ENCODE measurements at regions not wholly inside any gene's neighbourhood (a gene's known extent, or its start where the extent isn't known, plus 50 kb on each side); places are given as distances from the start of the nearest gene placed in this dataset.

DNA sequence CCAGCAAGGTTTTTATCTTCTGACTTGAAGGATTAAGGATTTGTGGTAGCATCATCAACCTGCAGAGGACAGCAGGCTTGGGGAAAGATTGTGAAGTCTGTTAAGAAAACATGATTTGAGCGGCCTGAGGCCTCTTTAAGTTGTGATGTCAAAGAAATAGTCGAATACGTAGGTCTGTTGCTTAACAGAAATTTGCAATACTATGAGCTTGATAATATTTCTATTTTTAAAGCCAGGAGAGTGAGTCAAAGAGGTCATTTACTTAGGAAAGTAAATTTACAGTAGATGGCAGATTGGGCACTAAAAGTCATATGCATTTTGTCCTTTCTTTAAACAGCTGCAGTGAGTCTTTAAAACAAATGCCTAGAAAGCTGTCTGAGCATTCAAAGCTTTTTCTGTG is 336.3 kb downstream of the DIPK2A start:
- no peak for DNase-seq

- DNase-seq: no peak
Measured at GRCh38 chr3:144308396-144308795, 336.8 kb downstream of the DIPK2A start.

GRCh38 chr3:144312702-144313101 is 341.1 kb downstream of the DIPK2A start:
- no peak for DNase-seq

- no peak for DNase-seq
Measured at GRCh38 chr3:144314946-144315345, 343.3 kb downstream of the DIPK2A start.

DNA sequence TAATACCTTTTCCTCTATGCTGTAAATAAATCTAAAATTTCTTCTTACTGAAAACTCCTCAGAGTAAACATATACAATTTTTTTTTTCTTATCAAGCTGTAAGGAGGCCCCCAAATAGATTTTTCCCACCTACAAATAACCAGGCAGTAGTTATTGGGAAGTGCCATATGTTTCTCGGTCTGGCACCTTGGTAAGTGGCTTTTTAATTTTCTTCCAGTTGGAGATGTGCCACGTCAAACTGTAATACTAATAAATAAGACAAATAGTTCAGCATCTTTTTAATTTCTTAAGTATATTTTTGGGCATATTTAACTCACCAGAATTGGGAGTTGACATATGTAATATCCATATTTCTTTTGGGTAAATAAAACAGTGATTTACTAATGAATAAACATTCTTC is 346.3 kb downstream of the DIPK2A start:
- DNase-seq: no peak

GRCh38 chr3:144324076-144324475 is 352.5 kb downstream of the DIPK2A start:
- no peak for DNase-seq

DNA sequence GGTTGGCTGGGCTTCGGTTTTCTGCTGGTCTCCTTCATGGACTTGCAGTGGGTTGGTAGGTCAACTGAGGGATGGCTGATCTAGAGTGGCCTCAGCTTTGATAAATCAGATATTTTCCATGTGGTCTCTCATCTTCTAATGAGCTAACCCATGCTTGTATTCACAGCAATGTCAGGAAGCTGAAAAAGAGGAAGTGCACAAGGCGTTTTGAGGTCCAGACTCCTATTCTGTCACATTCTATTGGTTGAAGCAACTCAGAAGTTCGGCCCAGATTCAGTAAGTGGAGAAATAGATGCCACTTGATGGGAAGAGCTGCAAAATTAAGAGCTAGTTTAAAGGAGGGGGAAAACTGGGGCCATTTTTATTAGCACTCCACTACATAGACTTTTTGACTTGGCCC is 361.2 kb downstream of the DIPK2A start:
- no peak for DNase-seq

- no peak for DNase-seq
Measured at GRCh38 chr3:144341471-144341870, 369.8 kb downstream of the DIPK2A start.

DNA sequence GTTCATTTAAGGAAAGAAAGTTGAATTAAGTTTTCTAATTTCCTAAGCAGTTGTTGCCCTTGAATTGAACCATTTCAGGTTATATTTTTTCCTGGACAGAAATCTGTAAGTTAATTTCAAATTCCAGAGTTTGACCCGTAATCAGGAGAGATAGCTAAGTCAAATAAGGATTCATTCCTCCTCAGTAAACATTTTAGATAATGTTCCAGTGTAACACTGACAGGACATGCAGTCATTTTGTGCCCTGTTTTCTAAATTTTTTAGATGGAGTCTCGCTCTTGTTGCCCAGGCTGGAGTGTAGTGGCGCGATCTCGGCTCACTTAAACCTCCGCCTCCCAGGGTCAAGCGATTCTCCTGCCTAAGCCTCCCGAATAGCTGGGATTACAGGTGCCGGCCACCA is 371.7 kb downstream of the DIPK2A start:
- DNase-seq: no peak

GRCh38 chr3:144343777-144344176 is 372.2 kb downstream of the DIPK2A start:
- no peak for DNase-seq

DNA sequence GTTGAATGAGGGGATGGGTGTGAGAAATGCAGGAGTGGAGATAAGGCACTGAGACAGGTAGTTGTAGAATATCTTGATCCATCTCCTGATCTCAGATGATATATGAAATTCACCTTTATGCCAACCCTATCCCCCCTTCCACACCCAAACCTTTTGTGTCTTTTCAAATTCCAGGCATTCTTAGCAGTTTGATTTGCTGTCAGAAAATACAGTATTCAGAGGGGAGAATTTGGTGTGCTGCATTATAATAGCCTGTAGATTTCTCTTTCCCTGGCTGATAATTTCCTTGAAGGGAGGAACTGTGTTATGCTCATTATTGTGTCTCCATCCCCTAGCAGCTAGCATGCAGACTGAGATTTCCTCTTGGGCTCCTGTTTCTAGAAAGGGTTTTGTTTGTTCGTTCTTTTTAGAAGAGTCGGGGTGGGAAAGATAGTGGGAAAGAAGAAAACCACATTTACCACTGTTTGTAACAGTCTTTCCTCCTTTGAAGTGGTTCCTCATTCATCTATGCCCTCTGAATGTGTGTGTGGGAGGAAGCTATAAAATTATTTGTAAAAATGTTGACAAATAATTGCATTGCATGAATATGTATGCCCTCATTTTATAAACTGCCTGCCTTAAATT is 373.4 kb downstream of the DIPK2A start:
- no peak for DNase-seq

- DNase-seq: no peak
Measured at GRCh38 chr3:144350125-144350524, 378.5 kb downstream of the DIPK2A start.

DNA sequence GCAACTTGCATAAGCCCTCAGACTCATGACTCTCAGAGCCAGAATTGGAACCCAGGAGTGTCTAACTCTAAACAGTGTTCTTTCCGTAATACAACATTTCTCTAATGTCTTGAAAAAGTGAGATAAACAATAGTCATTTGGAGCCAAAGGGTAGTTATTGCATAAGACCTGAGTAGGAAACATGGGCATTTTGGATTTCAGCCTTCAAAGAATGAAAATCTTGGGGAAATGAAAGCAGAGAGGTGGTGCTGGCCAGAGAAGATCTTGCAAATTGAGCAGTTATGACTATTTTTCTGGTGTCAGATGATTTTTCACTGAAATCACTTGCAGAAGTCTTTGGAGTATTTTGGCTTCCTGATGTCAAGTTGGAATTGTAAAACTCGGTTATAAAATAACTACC is 379.4 kb downstream of the DIPK2A start:
- no peak for DNase-seq

GRCh38 chr3:144351773-144352365 is 380.2 kb downstream of the DIPK2A start:
- DNase-seq: no peak

- no peak for DNase-seq
Measured at GRCh38 chr3:144358191-144358590, 386.6 kb downstream of the DIPK2A start.

- no peak for DNase-seq
Measured at GRCh38 chr3:144361002-144361401, 389.4 kb downstream of the DIPK2A start.

DNA sequence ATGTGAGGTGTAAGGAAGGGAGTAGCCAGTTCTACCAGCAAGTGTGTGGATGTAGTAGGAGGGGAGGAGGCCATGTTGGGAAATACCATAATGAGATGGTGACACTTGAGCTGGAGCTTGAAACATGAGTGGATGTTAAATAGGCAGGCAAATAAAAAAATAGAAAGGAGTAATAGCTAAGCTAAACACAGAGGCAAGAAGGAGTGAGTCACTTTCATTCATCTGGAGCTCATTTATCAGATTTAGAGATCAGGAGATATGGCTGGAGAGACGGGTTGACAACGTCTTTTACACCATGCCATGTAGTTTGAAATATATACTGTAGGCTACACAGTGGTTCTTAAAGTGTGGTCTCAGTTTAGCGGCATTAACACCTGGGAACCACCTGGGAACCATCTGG is 390.5 kb downstream of the DIPK2A start:
- no peak for DNase-seq

DNA sequence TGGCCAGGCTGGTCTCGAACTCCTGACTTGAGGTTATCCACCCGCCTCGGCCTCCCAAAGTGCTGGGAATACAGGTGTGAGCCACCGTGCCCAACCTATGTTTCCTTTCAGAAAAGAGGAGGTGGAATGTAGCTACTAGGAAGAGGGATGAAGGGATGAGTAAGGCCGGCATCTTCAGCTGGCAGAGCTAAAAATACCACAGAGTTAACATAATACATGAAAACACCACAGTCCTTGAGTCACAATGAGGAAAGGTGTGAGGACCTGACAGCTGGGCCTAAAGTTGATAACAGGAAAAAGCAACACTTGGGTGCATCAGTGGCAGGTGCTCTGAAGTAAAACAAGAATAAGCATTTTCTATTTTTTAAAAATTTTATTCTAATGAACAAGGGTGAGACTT is 392.2 kb downstream of the DIPK2A start:
- DNase-seq: no peak

DNA sequence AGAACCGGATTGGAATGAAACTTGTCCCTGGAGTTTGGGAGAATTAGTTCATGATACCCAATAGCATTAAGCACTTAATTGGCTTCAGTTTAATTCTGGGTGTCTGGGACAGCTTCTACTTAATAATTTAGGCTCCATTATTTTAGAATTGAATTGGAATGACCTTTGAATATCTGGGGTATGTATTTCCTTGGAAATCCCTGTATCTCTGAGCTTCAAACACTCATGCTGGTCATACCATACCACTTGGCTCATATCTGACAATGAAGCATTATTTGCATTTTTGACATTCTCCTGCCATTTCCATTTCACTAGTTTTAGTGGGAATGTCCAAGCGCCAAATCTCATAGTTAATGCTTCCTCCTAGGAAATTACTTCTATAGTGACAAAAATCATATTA is 393.1 kb downstream of the DIPK2A start:
- no peak for DNase-seq

- DNase-seq: no peak
Measured at GRCh38 chr3:144369129-144369879, 397.7 kb downstream of the DIPK2A start.

DNA sequence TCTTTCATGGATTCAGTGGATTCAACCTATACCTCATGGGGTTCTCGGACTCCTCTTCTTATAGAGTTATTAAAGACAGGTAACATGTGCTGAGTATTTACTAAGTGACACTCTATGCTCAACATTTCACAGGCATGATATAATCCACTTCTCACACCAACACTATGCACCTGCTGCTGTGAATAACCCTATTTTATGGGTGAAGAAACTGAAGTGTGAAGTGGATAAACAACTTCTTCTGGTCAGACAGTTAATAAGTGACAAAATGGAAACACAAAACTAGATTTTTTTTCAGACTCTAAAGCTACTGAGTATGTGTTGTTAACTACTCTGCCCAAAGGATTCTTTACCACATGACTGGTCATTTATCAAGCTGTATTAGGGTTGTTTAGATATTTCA is 403.5 kb downstream of the DIPK2A start:
- DNase-seq: no peak

DNA sequence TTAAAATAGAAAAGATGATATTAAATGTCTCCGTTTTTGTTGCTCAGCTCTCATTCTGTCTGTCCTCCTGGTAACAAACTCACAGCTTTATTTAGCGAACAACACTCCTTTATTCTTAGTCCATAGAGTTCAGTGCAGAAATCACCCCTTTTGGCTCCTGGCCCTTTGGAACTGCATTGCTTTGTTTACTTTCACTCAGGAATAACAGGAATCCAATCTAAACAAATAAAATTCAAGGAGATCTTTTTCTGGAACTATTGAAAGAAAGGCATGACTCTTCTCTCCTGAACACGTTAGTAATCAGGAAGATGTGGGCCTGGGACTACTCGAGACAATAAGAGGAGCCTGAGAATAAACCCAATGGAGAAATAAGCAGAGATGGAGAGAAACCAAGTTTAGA is 409.2 kb downstream of the DIPK2A start:
- DNase-seq: no peak

DNA sequence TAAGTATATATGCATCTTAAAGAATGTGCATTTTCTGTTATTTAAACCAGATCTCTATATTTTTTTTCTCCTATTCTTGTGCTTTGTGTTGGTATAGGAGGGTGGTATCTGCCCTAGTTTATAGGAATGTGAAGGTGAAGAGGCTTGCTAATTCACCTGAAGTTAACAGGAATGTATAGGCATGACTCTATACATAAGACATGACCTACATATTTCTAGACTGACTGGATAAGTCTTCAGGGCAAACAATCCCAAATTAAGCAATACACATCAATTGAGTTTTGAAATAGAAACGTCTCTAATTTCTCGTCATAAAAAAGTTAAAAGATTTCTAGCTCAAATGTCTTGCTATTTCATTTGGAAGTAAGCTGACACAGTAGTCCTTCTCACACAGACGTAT is 410.0 kb downstream of the DIPK2A start:
- no peak for DNase-seq

DNA sequence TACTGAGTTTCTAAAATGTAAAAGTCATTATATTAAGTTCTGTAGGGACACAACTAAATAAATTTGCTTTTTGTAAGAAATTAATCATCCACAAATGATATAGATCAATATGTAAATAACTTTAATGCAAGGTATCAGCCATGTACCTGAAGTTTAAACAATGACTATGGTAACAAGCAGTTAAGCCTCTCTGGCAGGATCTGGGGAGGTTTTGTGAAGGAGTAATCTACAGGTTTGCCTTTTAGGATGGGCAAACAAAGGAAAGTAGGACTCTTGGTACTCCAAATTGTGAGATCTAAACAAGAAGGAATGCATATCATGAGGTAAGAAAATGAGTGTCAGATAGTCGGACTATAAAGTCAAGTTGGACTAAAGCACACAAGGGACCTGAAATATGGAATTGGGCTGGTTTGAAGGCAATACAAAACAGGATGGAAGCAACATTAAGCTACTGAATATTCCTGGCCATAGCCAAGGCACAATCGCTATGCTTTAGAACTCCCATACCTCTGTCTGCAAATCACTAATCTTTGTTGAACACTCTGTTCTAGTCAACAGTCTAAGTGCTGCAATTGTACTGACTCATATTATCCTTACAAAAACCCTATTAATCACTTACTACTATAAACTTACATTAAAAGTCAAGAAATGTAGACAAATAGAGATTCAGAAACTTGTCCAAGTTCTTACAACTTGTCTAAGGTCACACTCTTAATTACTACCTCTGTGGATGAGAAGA is 412.8 kb downstream of the DIPK2A start:
- no peak for DNase-seq
